Fibroblast of the aortic adventitia (primary cell): ENCODE measurements at regions not wholly inside any gene's neighbourhood (a gene's known extent, or its start where the extent isn't known, plus 50 kb on each side); places are given as distances from the start of the nearest gene placed in this dataset.

Experiments used
- DNase-seq: peaks from one replicate; pipeline ENCODE4 v3.0.0-alpha.2; 2010; ENCODE audit warnings: low read depth
- H3K4me3 ChIP-seq: 2 replicates; pipeline ENCODE4 v1.5.1; 2011; ENCODE audit warnings: low read depth, mild to moderate bottlenecking, control low read depth, low read length, moderate library complexity
- TF ChIP-seq, protein P1 (sequence below): IDR thresholded peaks from 2 replicates; pipeline ENCODE4 v1.5.1; 2011; ENCODE audit warnings: mild to moderate bottlenecking, low read length, control low read depth, inconsistent platforms; ENCODE audit not compliant: insufficient read depth

DNA sequence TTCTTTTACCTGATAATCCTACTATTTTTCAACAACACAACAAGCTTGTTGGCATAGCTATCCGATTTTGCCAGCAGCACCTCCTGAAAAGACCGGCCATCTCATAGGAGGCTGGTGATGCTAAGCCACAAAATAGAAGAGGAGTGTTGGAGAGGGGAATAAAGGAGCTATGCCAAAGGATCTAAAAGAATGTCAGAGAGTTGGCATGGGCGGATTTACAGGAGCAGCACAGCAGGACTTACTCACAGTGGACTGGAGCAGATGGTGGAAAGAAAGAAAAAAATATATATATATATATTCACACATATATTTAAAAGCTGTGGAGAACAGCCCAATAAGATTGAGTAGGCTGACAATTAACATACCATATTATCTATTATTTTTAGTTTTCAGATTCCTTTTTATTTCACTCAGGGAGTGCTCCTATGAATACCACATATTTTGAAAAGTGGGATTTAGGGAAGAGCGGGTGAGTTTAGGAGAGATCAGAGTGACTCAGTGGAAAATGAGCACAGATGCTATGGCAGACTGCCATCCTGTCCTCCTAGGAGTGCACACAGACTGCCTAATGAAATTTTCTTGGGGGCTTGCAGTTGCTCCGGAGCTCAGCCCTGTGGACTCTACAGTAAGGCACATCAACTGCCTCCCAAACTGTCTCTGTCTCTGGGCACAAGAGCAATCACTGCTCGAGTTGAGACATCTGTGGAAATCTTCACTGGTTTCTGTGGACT lies 394.4 kb upstream of the CHRM3 start:
- TF ChIP-seq, protein P1, sequence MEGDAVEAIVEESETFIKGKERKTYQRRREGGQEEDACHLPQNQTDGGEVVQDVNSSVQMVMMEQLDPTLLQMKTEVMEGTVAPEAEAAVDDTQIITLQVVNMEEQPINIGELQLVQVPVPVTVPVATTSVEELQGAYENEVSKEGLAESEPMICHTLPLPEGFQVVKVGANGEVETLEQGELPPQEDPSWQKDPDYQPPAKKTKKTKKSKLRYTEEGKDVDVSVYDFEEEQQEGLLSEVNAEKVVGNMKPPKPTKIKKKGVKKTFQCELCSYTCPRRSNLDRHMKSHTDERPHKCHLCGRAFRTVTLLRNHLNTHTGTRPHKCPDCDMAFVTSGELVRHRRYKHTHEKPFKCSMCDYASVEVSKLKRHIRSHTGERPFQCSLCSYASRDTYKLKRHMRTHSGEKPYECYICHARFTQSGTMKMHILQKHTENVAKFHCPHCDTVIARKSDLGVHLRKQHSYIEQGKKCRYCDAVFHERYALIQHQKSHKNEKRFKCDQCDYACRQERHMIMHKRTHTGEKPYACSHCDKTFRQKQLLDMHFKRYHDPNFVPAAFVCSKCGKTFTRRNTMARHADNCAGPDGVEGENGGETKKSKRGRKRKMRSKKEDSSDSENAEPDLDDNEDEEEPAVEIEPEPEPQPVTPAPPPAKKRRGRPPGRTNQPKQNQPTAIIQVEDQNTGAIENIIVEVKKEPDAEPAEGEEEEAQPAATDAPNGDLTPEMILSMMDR = no peak
- DNase-seq = no peak

DNA sequence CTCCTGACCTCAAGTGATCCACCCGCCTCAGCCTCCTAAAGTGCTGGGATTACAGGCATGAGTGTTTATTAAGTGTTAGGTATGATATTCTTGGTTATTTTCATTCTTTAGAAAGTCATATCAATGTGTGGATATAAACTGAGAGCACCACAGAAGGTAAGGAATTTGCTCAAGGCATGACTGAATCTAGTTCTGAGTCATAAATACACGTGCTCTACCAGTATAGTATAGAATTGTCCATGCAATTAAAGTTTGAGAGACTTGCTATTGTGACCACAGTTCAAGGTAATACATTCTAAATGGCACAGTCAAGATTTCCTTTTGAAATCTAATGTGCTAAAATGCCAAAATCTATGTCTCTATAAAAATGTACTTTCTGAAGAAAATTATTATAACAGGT lies 401.1 kb upstream of the CHRM3 start:
- DNase-seq = no peak
- TF ChIP-seq, protein P1 = no peak
- no peak overlapping the region for H3K4me3 ChIP-seq

More for the DNA sequence above, 394.4 kb upstream of the CHRM3 start:
- no peak overlapping the region for H3K4me3 ChIP-seq

DNA sequence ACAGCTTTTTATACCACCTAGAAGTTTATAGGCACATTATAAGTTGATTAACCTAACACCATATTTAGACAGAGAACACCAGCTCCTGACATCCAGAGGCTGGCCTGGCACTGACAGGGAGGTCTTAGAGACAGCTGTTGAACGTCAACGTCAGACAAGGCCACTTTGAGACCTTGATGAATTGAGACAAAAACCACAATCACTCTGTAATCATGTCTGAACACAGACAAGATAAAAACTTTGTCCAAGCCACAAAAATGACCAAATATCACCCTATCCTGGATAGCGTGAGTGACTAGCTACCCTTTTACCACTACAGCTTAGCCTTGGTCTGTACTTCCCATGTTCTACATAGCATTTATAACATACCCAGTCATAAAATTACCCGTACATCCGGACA lies 403.6 kb upstream of the CHRM3 start:
- TF ChIP-seq, protein P1 = no peak
- no peak overlapping the region for H3K4me3 ChIP-seq
- DNase-seq = no peak

DNA sequence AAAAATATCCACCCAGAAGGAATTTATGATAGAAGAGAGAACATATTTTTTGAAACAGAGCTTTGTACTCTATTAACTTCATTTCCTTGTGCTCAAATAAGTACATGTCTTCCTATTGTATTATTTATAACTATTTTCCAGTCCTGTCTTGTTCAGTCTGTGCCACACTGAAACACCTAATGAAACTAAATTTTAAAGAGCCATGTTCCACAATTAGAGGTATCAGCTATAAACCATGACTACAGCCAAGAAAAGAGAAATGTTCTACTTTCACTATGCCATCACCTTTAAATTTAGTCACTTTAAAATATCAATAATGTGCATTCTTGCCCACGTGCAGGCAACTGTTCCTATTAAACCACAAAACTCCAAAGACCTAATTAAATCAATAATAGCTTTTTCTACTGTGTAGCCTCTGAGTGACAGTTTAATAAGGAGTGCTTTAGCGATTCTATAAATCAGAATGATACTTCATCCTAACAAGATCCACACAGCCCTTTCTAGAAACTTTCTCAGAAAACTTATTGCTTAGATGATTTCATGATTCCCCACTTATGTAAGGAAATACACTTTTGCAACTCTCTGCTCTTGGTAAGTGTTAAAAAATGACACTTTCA lies 404.9 kb upstream of the CHRM3 start:
- TF ChIP-seq, protein P1 = no peak
- no peak for DNase-seq
- H3K4me3 ChIP-seq = no peak overlapping the region

DNA sequence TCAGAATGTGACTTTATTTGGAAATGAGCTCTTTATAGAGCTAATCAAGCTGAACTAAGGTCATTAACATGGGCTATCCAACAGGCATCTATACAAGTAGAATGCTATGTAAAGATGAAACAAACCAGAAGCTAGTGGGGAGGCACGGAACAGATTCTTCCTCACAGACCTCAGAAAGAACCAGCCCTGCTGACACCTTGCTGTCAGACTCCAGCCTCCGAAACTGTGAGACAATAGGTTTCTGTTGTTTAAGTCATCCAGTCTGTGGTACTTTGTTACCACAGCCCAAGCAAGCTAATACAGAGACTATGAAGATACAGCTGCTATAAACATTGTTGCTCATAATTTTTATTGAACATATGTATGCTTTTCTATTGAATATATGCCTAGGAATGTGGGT lies 406.3 kb upstream of the CHRM3 start:
- DNase-seq = no peak
- TF ChIP-seq, protein P1 = no peak
- no peak overlapping the region for H3K4me3 ChIP-seq

DNA sequence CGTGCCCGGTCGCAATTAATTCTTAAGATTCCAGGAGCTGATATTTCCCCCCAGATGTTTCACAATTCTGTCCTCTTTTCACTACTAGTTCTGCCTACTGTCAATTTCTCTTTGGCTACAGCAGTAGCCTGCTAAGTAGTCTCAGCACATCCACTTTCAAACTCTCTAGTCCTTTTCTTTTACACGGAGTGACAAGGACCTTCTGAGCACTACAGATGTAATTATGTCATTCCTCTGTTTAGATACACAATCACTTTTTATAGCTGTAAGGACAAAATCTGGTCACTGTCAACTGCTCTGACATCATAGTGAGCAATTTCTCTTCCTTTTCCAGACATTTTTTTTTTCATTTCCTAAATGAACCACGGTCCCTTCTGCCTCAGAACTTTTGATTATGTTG lies 421.7 kb upstream of the CHRM3 start:
- DNase-seq = no peak
- TF ChIP-seq, protein P1 = no peak
- no peak overlapping the region for H3K4me3 ChIP-seq

DNA sequence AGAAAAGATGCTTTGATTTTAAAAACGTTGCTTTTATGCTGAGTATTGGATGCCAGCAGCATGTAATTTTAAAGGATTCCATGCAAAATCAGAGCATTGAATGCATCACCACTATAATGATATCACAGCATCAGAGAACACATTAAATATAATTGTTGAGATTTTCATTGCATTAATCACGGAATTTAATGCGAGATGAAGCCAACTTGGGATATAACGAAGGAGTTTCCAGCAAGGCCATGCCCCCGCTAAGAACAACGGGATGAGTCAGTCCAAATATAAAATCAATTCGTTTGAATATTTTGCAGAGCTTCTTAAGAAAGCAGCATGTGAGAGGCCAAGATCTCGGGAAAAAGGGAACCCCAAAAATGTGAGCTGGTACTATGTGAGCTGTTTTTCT lies 423.4 kb upstream of the CHRM3 start:
- no peak for DNase-seq
- H3K4me3 ChIP-seq = no peak overlapping the region
- TF ChIP-seq, protein P1 = no peak
